GM19099 (cell line): ENCODE measurements at regions not wholly inside any gene's neighbourhood (a gene's known extent, or its start where the extent isn't known, plus 50 kb on each side); places are given as distances from the start of the nearest gene placed in this dataset.

Experiments
- POLR2A ChIP-seq: IDR thresholded peaks from 3 replicates; pipeline ENCODE4 v1.6.1; 2011; ENCODE audit warnings: low read depth; ENCODE audit not compliant: insufficient read length; ENCODE audit errors: extremely low read depth

DNA sequence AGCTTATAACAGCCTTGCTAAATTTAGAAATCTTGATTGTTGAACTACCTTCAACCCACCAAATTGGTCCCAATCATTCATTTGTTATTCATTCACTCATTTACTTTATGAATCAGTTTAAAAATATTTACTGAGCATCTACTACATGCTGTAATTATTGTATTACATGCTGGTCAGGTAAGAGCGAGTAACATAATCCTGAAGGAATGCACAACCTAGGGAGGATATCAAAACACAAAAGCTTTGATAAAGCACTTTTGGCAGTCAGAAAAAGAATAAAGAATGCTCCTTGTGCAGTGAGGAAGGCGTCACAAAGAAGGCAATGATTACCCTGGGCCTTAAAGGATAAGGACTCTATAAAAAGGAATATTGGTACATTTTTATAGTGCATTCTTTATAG, 518.9 kb upstream of the NR5A2 start:
- no peak for TF ChIP-seq POLR2A

DNA sequence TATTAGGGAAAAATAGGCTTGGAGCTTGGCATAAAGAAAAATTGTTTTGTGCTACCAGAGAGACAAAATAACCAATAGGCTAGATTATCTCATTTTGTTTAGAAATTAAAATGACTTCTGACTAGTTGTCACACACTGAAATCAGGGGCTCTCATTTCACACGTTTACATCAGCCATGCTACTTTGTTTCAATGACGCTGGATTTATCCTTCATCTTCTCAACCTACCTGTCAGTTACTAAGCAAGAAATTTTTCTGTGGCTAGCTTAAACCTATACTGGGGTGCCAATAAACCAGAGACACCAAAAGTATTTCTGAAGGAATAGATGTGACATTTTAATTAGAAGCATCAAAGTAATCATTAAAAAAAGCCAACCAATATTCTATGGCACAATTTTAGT, 518.1 kb upstream of the NR5A2 start:
- no peak for TF ChIP-seq POLR2A

DNA sequence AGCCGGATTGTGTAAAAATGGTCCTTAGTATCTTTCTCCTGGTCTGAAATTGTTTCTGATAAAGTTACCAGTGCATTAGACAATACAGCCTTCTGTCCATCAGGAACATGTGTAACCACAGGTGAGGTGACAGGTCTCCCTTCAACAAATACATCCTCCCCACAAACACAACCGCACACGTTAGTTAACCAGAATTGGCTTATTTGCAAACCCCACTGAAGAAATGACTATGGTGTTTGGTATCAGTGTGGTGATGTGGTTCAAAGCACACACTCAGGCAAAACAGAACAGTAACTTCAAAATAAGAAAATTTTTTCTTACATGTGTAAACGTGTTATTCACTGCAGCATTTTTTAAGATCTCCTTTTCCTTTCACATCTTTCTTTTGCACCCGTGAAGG, 517.2 kb upstream of the NR5A2 start:
- TF ChIP-seq POLR2A, result no peak

DNA sequence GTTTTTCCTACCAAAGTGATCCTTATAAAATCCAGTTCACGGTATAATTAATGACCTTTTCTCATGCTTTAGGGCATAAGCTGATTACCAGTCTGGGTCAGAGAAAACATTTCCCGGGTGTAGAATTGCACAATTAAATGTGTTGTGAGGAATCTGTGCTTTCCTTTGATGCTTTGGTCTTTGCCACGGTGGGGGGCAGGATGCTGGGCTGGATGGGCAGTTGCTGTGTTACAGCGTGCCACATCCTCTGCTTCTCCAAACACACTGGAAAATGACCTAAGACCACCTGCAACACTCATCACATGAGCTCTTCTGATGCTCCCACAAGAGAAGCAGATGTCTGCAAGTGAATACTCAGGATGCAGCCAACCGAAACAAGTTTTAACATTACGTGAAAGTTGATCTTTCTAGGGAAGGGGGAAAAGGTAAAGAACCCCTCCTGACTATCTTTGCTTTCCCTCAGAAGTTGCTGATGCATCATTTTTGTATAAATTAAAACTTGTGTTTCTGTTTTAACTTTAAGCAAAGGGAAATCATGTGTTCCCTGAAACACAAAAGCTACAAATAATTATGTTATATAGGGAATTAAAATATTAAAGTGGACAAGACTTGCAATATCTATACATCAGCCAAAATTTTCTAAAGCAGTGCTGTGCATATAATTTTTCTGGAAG, 515.3 kb upstream of the NR5A2 start:
- no peak for TF ChIP-seq POLR2A

DNA sequence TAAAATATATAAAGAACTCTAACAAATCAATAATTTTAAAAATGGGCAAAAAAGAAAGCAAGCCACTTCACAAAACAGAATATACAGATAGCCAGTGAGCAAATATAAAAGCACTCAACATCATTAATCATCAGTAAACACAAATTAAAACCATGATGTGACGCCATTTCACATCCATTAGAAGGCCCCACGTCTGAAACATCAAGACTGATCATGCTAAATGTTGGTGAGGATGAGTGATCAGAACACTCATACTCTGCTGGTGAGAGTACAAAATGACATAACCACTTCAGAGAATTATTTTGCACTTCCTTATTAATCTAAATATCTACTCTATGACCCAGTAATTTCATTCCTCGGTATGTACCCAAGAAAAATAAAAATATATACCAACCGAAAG, 512.2 kb upstream of the NR5A2 start:
- TF ChIP-seq POLR2A, result no peak

DNA sequence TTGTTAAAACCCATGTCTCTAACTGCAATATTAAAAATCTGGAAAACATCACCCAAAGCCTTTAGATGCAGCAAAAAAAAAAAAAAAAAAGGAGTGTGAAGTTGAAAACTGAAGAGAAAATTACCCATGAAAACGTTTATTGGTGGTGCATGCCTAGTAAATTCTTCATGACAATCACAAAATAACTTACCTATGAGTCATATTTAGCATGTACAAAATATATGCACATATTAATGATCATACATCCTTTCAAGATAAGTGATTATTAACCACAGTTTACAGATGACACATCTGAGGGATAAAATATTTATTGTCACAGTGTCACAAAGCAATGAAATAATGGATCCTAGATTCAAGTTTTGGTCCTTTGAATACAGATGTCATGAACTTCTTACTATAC, 505.2 kb upstream of the NR5A2 start:
- TF ChIP-seq POLR2A, result no peak

DNA sequence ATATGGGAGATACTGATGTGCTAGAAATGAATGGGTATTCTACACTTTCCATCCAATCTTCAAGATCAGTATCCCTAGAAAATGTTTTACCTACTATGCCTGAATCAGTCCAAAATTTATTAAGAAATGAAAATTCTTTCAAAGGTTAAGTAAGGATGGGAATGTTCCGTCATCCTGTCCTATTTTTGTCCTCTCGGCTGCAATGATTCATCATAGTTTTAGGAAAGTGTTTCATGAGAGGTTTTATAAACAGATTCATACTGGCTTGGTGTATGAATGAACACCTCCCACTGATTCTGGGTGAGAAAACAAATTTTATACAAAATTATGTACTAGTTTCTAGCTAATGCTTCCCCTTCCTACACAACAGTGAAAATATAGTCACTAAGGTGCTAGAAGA, 504.6 kb upstream of the NR5A2 start:
- TF ChIP-seq POLR2A, result no peak

DNA sequence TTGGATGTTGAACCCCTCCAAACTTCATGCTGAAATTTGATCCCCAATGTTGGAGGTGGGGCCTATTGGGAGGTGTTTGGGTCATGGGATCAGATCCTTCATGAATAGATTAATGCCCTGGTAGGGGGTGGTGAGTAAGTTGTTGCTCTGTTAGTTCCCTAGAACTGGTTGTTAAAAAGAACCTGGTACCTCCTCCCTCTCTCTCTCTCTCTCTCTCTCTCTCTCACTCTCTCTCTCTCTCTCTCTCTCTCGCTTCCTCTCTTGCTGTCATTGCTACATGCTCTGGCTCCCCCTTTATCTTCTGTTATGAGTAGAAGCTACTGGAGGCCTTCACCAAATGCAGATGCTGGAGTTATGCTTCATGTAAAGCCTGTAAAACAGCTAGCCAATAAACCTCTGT, 498.2 kb upstream of the NR5A2 start:
- no peak for TF ChIP-seq POLR2A

DNA sequence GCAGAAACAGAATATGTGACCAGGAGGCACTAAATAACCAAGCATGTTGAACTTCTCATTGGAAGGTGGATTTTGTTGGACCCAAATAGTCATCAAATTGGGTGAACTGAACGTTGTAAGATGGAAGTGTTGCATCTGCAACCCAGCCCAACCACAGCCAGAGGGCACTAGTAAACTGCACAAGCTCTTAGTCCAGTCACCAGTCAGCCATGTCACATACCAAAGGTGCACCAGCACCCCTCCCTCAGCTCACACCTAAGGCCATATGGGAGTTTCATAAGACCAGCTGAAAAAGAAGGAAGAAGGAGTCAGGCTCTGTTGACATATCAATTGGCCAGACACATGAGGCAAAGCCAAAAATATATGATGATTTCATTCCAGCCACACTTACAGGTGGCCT, 481.7 kb upstream of the NR5A2 start:
- TF ChIP-seq POLR2A, result no peak

DNA sequence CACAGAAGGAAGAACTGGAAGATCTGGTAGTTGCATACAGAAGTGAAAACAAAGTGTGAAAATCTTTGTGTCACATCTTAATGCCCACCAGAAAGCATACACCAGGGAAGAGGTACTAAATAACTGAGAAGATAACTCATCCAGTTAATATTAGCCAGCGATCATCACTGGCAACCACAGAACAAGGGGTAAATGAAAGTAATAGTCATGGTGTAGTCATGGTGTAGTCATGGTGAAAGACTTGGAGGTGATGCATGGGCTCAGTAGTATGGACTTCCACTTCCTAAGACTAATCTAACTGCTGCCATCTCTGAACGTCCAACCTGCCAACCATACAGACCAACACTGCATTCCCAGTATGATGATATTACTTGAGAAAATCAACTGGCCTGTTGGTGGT, 481.2 kb upstream of the NR5A2 start:
- TF ChIP-seq POLR2A, result no peak

DNA sequence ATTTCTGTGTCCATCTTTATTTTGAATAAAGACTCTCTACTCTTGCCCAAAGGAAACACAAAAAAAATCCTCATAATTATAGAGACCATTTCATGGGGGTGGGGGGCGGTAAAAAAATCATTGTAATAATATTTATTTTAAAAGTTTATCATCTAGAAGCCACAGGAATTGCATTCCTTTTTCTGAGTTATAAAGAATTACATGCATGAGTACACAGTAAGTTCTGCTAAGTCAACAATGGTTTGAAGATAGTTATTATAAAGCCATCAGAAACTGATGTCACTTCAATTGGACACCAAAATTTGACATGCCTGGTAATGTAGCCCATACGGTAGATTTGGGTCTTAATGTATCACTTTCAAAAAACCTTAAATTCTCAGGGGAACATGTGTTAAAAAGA, 478.1 kb upstream of the NR5A2 start:
- no peak for TF ChIP-seq POLR2A

DNA sequence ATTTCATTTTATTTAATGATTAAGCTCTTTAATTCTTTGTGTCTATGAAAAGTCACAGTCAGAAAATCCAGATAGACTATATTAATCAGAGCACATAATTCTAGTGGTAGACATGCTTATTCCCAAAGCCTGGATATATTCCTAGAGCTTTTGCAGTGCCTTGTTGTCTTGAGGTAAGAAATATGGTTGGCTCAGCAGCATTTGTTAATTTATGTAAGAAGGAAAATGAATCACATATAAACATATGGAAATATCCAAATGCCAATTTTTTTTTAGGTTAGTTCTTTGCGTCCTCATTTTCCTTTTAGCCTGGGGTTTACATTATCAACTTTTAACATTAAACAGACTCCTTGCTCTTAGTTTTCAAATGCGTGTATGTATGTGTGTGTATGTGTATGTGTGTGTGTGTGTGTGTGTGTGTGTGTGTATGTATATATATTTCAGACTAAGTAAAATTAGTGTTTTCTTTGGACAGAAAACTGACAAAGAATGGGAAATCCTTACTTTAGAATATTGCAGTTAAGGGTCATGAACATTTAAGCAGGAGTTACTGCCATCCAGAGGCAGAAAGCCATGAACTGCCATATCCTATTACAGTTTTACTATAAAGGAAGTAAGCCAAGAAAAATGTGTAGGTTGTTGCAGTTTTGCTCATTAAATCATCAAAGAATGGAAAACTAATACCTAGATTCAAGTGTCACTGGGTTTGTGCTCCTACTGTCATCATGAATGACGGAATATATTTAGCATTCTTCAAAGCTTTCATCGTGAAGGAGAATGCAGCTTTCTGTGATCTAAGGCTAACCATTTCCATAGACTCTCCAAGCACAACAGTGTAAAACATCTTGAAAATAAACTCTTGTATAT, 477.1 kb upstream of the NR5A2 start:
- TF ChIP-seq POLR2A, result no peak

DNA sequence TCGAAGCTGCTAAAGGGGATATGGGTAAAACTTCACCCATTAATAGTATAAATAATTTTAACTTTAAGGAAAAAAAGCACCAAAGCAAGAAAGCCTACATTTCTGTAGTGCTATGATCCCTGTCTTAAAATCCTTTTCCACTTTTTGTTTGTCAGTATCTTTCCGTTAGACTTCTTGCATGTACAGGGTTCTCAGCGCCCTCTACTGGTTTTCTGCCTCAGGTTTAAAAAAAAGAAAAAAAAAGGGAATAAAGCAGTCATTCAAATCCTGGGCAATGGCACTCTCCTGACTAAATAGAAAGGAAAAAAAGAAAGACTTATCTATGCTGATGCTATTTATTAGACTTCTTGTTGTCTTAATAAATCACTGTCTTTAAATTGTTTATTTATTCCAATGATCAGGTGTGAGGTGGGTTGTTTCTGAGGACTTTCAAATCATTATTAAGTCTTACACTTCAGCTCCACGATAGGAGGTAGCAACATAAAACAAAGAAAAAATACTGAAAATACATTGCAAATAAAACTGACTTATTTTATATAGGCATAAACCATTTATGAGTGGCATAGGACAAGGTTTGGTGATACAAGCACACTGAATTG, 475.4 kb upstream of the NR5A2 start:
- TF ChIP-seq POLR2A, result no peak

DNA sequence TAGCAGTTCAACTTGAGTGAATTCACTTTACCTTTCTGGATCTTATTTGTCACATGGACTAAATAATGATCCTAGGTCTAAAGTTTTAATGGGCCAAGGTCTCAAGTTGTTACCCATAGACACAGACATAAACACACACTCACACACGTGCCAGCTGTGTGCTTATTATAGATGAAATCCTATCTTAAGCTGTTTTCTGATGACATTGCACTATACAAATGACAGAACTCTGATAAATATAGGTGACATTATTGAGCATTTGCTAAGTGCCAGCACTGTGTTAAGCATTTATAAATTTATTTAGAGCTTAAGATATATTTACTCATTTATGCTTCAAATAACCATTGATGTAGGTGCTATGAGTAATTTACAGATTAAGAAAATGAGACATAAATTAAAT, 474.4 kb upstream of the NR5A2 start:
- no peak for TF ChIP-seq POLR2A

DNA sequence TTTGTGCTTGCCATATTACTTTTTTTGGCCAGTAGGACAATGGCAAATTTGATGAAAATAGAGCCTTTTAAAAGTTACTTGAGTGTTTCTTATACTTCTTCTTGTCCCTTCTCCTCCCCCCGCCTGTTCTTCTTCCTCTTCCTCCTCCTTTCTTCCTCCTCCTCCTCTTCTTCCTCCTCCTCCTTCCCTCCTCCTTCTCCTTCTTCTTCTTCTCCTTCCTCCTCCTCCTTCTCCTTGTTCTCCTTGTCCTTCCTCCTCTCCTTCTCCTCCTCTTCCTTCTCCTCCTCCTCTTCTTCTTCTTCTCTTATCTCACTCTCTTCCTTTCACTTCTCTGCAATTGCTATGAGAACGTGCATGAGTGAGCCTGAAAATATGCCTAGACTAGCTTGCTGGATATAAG, 466.2 kb upstream of the NR5A2 start:
- TF ChIP-seq POLR2A, result no peak

DNA sequence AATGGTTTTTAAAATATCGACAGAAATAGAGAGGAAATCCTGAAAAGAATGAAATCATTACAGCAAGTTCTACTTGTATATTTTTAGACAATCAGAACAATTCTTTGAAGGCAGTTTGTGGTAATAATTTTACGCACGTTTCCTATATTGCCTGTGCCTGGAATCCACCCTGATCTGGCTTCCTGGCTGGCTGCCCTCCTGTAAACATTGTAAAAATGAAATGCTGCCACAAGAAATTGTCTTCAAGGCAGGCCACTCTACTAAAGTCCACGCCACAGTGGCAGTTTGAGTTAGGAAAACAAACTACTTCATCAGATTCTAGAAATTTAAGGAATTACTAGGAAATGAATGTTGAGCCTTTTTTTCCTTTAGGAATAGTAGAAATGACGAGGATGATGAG, 454.5 kb upstream of the NR5A2 start:
- no peak for TF ChIP-seq POLR2A
